Natural killer cell (primary cell): ENCODE measurements at regions not wholly inside any gene's neighbourhood (a gene's known extent, or its start where the extent isn't known, plus 50 kb on each side); places are given as distances from the start of the nearest gene placed in this dataset.

Experiments used
- ATAC-seq, 3 donors: fragments of 150-1000 bp in 2 of 3; fragments of 200-7000 bp in 1 of 3; cut with Tn5 transposase; 1 replicate in 1 of 3; 2 replicates in 2 of 3; pipeline ENCODE4 v1.10.0; 2021; ENCODE audit warnings: mild to moderate bottlenecking in 2 of 3, moderate library complexity in 2 of 3
- DNase-seq, 2 donors: peaks; one replicate each; pipeline versions ENCODE4 v3.0.0 to v3.0.0-alpha.2; 2013 to 2021; ENCODE audit warnings: mixed read lengths in 1 of 2
- H3K27ac ChIP-seq: one replicate; pipeline ENCODE4 v1.5.1; 2013; ENCODE audit warnings: mild to moderate bottlenecking, low read length
- H3K27me3 ChIP-seq: one replicate; pipeline ENCODE4 v1.6.1; 2013; ENCODE audit warnings: low read length; ENCODE audit not compliant: control insufficient read depth, insufficient read depth
- H3K36me3 ChIP-seq: one replicate; pipeline ENCODE4 v1.6.1; 2013; ENCODE audit warnings: low read length; ENCODE audit not compliant: control insufficient read depth, insufficient read depth
- H3K4me1 ChIP-seq: one replicate; pipeline ENCODE4 v1.6.1; 2013; ENCODE audit warnings: low read length; ENCODE audit not compliant: control insufficient read depth, insufficient read depth
- H3K4me3 ChIP-seq: one replicate; pipeline ENCODE4 v1.5.1; 2013; ENCODE audit warnings: low read length
- H3K9me3 ChIP-seq: one replicate; pipeline ENCODE4 v1.6.1; 2013; ENCODE audit warnings: low read length; ENCODE audit not compliant: control insufficient read depth, insufficient read depth
- H3K27ac Mint-ChIP-seq, 2 donors: one replicate each; pipeline ENCODE4 v1.8.0; 2022; ENCODE audit warnings: mild to moderate bottlenecking in 2 of 2, mixed read lengths in 2 of 2, moderate library complexity in 1 of 2
- H3K27me3 Mint-ChIP-seq, 2 donors: one replicate each; pipeline ENCODE4 v1.8.0; 2022; ENCODE audit warnings: low read depth in 2 of 2, mixed read lengths in 2 of 2
- H3K36me3 Mint-ChIP-seq: one replicate; pipeline ENCODE4 v1.8.0; 2022; ENCODE audit warnings: mixed read lengths
- H3K4me1 Mint-ChIP-seq, 2 donors: one replicate each; pipeline ENCODE4 v1.8.0; 2022; ENCODE audit warnings: mixed read lengths in 2 of 2
- H3K4me3 Mint-ChIP-seq: one replicate; pipeline ENCODE4 v1.8.0; 2022; ENCODE audit warnings: mild to moderate bottlenecking, moderate library complexity, mixed read lengths
- H3K9me3 Mint-ChIP-seq, 2 donors: one replicate each; pipeline ENCODE4 v1.8.0; 2022; ENCODE audit warnings: mixed read lengths in 2 of 2
- CTCF ChIP-seq: fragments of 200-600 bp; IDR thresholded peaks from one replicate; pipeline ENCODE4 v1.8.0; 2022; ENCODE audit warnings: antibody characterized with exemption
- WGBS: methylation state at CpG from one replicate; pipeline ENCODE4 v1.1.7; 2013; ENCODE audit warnings: missing lambda C conversion rate; ENCODE audit not compliant: insufficient coverage; 5-methylcytosine and 5-hydroxymethylcytosine counted together
- intact Hi-C: fragments of 100-400 bp; cut with micrococcal nuclease; formaldehyde crosslinking; loops from one replicate; pipeline ENCODE4 v1.14.2; 2022

- H3K4me3 ChIP-seq, result no peak overlapping the region
- H3K27ac ChIP-seq, result no peak overlapping the region
- intact Hi-C loops, result no loop called here
- no peaks in the 10 kb centered on the region for H3K4me1 Mint-ChIP-seq
- H3K27me3 Mint-ChIP-seq, result peaks cover 0 to 3% of the 10 kb centered on the region in 2 donors
- no peak for DNase-seq
- ATAC-seq, result no peak
- H3K4me3 Mint-ChIP-seq, result no peak overlapping the region
- 62% methylated on average over 6 of the region's 6 CpGs for WGBS
- no peaks in the 10 kb centered on the region for H3K9me3 ChIP-seq
- peaks cover 2 to 3% of the 10 kb centered on the region in 2 donors for H3K9me3 Mint-ChIP-seq
- H3K4me1 ChIP-seq, result no peaks in the 10 kb centered on the region
- no peak overlapping the region for H3K27ac Mint-ChIP-seq
- no peaks in the 10 kb centered on the region for H3K36me3 ChIP-seq
- H3K27me3 ChIP-seq, result no peaks in the 10 kb centered on the region
- no peaks in the 10 kb centered on the region for H3K36me3 Mint-ChIP-seq
- no peak for TF ChIP-seq CTCF
Observed at GRCh38 chr2:118588850-118589249, 258.6 kb downstream of the EN1 start.

- H3K4me1 Mint-ChIP-seq, result no peaks in the 10 kb centered on the region
- H3K4me3 Mint-ChIP-seq, result no peak overlapping the region
- ATAC-seq (no peak), DNase-seq (no peak)
- no CpG with 5 or more reads among the region's 1 CpG for WGBS
- no peaks in the 10 kb centered on the region for H3K9me3 ChIP-seq
- TF ChIP-seq CTCF, result no peak
- intact Hi-C loops, result no loop called here
- peaks cover 0 to 2% of the 10 kb centered on the region in 2 donors for H3K9me3 Mint-ChIP-seq
- peaks cover 6 to 7% of the 10 kb centered on the region in 2 donors for H3K27me3 Mint-ChIP-seq
- H3K27me3 ChIP-seq, result no peaks in the 10 kb centered on the region
- H3K4me3 ChIP-seq, result no peak overlapping the region
- H3K4me1 ChIP-seq, result no peaks in the 10 kb centered on the region
- H3K27ac Mint-ChIP-seq, result no peak overlapping the region
- no peaks in the 10 kb centered on the region for H3K36me3 Mint-ChIP-seq
- no peaks in the 10 kb centered on the region for H3K36me3 ChIP-seq
- no peak overlapping the region for H3K27ac ChIP-seq
Observed at GRCh38 chr2:118586312-118586711, 261.1 kb downstream of the EN1 start.

- no peak for ATAC-seq
- Mint-ChIP-seq H3K27me3 (peaks cover 6 to 7% of the 10 kb centered on the region in 2 donors), H3K4me1 (no peaks in the 10 kb centered on the region), H3K4me3 (no peak overlapping the region), H3K9me3 (peaks cover 0 to 2% of the 10 kb centered on the region in 2 donors), H3K27ac (no peak overlapping the region), H3K36me3 (no peaks in the 10 kb centered on the region)
- Histone ChIP-seq H3K9me3 (no peaks in the 10 kb centered on the region), H3K27ac (no peak overlapping the region), H3K4me3 (no peak overlapping the region), H3K27me3 (no peaks in the 10 kb centered on the region), H3K36me3 (no peaks in the 10 kb centered on the region), H3K4me1 (no peaks in the 10 kb centered on the region)
- no peak for DNase-seq
- WGBS, result 83% methylated on average over 6 of the region's 6 CpGs
- intact Hi-C loops, result no loop called here
- TF ChIP-seq CTCF, result no peak
Observed at GRCh38 chr2:118584877-118585276, 262.6 kb downstream of the EN1 start.

- intact Hi-C loops, result no loop called here
- H3K9me3 ChIP-seq, result no peaks in the 10 kb centered on the region
- H3K4me3 Mint-ChIP-seq, result no peak overlapping the region
- WGBS, result 69% methylated on average over 4 of the region's 4 CpGs
- TF ChIP-seq CTCF, result no peak
- DNase-seq (no peak), ATAC-seq (no peak)
- H3K4me1 Mint-ChIP-seq, result no peaks in the 10 kb centered on the region
- no peaks in the 10 kb centered on the region for H3K36me3 ChIP-seq
- no peaks in the 10 kb centered on the region for H3K4me1 ChIP-seq
- no peaks in the 10 kb centered on the region for H3K36me3 Mint-ChIP-seq
- no peaks in the 10 kb centered on the region for H3K27me3 ChIP-seq
- no peak overlapping the region for H3K27ac Mint-ChIP-seq
- H3K9me3 Mint-ChIP-seq, result peaks cover 0 to 2% of the 10 kb centered on the region in 2 donors
- H3K27ac ChIP-seq, result no peak overlapping the region
- H3K27me3 Mint-ChIP-seq, result peaks cover 6 to 7% of the 10 kb centered on the region in 2 donors
- no peak overlapping the region for H3K4me3 ChIP-seq
Observed at GRCh38 chr2:118584062-118584749, 263.2 kb downstream of the EN1 start.
